ENCODE measurements at regions not wholly inside any gene's neighbourhood (a gene's known extent, or its start where the extent isn't known, plus 50 kb on each side); places are given as distances from the start of the nearest gene placed in this dataset.
"Not testable (repeated sequence)": the region's sequence is repeated elsewhere in the genome, so short reads cannot be mapped to it uniquely, and the experiment has no call there.

DNA sequence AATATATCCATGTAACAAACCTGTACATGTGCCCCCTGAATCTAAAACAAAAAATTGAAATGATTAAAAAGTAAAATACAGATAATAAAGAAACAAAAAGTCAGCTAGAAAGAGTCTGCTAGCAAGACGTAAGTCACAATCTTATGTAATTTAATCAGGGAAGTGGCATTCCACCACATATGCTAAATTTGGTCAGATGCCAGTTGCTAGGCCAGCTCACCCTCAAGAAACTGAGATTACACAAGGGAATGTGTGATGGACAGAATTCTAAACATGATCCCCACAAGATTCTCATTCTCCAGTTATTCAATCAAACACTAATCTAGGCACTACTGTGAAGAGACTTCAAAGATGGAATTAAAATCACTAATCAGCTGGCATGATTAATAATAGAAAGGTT is 689.3 kb downstream of the CENPC start:
- in situ Hi-C loops (cut with HindIII; ENCODE audit: low sequenced_read_pairs), result no loop called here

DNA sequence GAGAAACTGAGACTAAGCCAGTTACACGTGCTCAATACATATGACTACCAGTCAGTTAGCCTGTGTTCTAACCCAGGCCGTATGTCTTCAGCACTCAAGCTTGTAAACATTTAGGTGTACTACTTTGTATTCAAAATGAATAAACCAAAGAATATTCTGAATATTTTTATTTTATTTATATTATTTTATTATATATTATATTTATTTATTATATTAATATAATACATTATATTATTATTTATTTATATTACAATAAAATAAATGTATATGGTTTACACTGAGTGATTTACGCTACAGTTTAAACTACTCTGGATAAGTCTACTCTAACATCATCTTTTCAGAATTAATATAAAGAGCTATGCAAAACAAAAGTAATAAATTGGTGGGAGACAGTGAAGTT is 691.5 kb downstream of the CENPC start:
- in situ Hi-C loops (cut with HindIII; ENCODE audit: low sequenced_read_pairs), result no loop called here

DNA sequence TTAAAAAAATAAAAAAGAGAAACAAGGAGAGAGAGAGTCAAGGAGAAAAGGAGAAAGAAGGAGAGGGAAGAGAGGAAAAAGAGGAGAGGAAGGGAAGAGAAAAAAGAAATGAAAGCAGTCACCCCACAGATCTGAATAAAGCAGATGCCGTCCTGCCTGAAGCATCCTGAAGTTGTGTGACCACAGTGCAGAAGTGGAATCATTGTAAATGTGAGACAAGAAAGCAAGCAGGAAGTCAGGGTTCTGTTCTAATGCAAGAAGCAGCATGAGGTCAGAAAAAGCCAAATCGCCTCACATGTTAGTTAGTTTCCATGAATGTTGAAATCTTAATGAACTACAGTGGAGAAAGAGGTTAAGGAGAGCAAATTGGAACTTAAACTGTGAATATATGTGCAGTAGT is 692.5 kb downstream of the CENPC start:
- in situ Hi-C loops (cut with HindIII; ENCODE audit: low sequenced_read_pairs), result no loop called here

DNA sequence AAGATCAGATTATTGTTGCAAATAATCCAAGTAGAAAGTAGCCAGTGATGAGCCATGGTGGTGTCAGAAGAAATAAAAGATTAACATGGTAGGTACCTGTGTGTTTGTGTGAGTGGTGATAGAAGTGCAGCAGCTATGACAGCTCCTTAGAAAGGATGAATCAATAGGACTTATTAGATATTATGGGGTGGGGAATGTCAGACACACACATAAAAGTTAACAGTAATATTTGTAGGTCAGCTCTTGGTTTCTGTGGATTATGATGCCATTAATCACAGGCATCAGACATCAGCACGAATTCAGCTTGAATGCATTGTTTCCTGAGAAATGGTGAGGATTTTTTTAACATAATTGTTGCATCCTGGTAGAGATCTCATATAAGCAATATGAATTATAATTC is 695.7 kb downstream of the CENPC start:
- in situ Hi-C loops (cut with HindIII; ENCODE audit: low sequenced_read_pairs), result no loop called here

DNA sequence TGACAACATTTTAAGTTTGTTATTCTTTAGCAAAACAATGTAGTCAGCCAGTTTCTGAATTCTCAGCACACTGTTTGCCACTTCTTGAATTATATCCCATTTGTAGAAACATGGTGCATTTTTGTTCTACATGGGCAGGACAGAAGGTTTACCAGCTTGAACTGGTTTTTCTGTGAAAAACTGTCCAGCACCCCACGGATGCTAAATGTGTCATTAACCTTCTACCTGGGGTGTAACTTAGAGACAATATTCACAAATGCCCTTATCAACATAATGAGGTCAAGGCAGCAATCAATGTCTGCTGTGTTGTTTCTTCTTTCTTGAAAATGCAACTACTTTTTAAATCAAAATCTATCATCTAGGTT is 702.6 kb downstream of the CENPC start:
- in situ Hi-C loops (cut with HindIII; ENCODE audit: low sequenced_read_pairs), result no loop called here

DNA sequence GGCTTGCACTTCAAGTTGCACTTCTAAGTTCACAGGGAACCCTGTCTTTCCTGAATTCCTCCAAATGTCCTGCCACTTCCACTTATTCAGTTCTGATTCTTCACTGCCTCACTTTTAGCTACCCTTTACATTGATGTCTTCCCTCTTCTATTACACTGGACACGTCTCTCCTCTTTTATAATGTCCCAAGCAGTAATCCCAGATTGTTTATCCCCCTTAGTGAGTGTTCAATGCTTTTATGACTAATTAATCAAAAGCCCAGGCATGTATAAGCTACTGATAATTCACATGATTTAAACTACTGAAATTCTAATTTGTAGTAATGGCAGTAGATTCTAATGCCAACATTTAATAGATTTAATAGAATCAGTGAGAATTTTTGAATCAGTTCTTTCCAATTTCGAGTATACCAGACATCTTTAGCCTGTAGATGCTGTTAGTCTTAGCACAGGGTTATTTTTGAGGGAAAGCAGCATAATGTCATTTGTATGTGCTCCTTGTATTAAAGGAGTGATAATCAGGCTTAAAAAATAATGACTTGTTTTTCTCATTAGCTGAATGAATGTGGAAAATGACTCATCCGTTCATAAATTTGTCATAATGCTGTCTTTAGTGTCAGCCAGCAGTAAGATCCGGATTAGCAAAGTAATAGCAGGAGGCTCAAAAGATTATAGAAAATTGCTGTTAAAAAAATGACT is 703.1 kb downstream of the CENPC start:
- in situ Hi-C loops (cut with HindIII; ENCODE audit: low sequenced_read_pairs), result no loop called here

DNA sequence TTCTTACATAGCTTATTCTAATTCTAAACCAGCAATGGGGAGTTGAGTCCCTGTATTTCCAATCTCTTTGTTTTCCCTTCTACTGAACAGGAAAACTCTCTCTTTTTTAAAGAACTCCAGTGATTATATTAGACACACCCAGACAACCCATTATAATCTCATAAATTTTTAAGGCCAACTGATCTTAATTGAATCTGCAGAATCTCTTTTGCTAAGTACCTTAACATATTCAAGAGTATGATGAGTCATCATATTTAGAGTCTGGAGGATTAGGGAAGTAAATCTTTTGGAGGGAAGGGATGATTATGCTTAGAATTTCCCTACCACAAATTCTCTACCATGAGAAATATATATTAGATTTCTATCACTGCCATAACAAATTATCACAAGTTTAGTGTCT is 705.1 kb downstream of the CENPC start:
- in situ Hi-C loops (cut with HindIII; ENCODE audit: low sequenced_read_pairs), result no loop called here

DNA sequence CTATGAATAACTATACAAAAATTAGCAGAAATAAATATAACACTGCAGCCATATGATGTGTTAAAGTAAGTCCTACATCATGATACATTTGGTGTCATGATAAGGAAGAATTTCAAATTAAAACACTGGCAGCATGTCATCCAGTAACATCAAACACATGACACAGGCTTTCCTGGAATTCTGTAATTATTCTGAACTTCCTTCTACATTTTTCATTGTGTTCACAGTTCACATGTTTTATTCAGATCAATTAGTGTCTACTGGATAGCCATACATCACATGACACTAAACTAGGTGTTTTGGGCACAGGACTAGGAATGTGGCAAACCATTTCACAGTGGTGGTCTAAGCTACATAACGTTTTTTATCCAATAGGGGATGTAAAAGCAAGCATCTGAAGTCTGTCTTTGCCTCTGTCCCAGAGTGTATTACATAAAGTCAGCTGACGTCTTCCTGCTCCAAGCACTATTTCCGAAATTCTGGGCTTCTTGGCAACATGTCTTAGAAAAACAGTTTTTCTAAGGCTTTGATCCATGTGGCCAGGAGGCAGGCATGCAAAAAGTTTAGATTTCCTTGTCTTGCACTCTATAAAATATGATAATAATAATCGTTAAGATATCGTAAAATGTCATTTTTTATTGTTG is 707.9 kb downstream of the CENPC start:
- in situ Hi-C loops (cut with HindIII; ENCODE audit: low sequenced_read_pairs), result no loop called here

DNA sequence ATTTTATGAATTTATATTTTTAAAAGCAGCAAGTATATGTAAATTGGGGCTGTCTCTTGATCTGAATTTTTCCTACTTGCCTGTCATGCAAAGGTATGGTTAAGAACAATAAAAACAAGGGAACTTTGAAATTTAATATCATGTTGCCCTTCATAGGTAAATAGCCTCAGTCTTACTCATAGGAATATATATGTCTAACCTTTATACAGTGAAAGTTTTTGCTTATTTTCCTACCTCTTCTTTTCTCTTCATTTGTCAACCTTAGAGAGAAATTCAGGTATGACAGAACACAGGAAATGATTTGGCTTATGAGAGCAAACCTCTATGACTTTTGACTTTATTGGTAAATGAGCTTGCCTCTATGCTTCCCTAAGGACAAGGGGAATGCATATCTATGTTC is 716.0 kb downstream of the CENPC start:
- in situ Hi-C loops (cut with HindIII; ENCODE audit: low sequenced_read_pairs), result no loop called here

DNA sequence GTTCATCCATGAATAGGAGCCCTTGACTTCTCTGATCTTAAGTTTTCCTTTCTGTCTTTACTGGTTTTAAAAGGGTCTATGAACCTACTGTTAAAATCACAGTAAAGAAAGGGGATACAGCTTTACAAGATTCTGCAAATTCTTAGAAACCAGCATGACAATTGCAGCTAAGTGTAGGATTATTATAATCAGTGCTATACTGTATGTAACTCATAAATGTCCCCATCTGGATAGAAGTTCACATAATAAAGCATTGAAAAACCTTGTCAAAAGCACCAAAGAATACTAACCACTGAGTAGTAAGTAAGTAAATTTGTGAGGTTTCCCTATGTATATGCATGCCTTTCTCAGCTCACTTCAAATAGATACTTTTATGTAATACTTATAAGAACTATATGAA is 724.6 kb downstream of the CENPC start:
- in situ Hi-C loops (cut with HindIII; ENCODE audit: low sequenced_read_pairs), result no loop called here

DNA sequence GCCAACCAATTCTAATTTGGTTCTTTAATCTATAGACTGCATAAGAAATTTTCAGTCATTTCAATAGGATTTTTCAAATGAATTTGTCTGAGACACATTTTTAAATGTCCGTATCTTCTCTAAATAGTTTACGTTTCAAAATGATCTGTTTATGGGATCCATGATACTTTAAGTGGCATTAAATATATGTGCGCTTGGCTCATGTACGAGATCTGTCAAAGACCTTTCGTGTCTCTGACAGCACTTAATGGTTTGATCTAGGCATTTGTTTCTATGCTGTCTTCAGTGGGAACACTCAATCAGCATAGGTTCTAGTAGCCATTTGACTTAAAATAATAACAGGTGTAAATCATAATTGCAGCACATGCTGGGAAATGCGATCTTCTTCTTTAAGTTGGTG is 731.0 kb downstream of the CENPC start:
- in situ Hi-C loops (cut with HindIII; ENCODE audit: low sequenced_read_pairs), result no loop called here

DNA sequence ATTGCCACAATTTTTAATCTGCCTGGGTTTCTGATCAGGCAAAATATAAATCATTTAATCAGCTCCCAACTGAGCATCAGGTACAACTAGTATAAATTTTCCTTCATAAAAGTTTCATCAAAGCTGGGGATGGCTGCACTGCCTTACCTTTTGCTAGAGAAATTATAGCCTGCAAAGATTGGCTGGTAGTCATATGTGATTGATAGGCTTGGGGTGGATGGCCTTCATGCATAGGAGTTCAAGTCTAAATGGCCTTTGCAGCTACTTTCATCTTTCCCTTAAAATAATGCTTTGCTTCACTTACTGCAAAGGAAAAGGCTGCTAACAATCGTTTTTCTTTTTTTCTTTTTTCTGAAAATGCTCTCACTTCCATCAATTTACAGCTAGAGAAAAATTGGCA is 739.7 kb downstream of the CENPC start:
- in situ Hi-C loops (cut with HindIII; ENCODE audit: low sequenced_read_pairs), result no loop called here

DNA sequence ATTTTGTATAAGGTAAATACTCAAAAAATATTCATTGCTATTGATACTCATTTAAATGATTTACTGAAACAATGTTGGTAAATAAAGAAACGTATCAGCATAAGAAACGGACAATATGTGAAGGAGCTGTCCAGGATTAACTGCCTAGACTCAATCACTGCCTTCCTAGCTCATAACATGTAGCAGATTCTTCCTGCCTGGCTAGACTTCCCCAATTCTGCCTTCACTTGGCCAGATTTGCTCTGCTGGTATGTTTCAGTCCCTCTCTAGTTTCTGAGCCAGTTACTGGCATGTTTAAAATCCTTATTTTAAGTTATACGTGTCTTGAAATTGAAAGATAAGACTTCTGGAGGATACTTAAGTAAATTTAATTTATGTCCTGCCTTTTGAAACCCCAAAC is 740.3 kb downstream of the CENPC start:
- in situ Hi-C loops (cut with HindIII; ENCODE audit: low sequenced_read_pairs), result no loop called here

DNA sequence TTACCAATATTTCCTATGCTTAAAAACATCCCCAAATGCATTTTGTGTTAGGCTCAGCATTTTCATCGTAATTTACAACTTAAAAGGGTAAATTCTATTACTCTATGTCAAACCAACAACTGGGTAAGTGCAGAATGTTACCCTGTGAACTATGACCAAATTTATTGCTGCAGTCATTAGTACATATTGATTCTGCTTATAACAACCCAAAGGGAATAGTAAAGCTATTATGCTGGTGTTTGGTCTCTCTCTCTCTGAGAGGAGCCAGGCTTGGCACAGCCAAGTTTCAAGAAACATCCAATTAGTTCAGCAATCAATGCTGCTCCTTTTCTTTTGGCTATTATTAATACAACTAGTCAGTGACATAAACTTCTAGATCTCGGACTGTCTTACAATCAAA is 747.7 kb downstream of the CENPC start:
- in situ Hi-C loops (cut with HindIII; ENCODE audit: low sequenced_read_pairs), result no loop called here

DNA sequence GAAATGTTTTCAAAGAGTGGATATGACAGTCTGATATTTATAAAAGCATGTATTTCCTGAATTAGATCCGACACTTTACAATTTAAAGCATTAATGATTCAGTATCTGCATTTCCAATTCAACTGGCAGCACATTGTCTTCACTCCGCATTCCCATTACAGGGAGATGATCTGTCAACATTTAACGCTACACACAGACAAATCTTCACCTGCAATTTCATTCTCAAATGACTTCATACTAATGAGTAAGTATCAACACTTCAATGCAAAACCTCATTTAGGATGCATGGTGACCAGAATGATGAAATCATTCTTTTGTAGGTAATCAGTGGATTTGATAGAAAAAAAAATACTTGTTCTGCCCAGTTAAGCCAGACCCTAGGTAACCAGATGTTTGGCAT is 749.6 kb downstream of the CENPC start:
- in situ Hi-C loops (cut with HindIII; ENCODE audit: low sequenced_read_pairs), result no loop called here

DNA sequence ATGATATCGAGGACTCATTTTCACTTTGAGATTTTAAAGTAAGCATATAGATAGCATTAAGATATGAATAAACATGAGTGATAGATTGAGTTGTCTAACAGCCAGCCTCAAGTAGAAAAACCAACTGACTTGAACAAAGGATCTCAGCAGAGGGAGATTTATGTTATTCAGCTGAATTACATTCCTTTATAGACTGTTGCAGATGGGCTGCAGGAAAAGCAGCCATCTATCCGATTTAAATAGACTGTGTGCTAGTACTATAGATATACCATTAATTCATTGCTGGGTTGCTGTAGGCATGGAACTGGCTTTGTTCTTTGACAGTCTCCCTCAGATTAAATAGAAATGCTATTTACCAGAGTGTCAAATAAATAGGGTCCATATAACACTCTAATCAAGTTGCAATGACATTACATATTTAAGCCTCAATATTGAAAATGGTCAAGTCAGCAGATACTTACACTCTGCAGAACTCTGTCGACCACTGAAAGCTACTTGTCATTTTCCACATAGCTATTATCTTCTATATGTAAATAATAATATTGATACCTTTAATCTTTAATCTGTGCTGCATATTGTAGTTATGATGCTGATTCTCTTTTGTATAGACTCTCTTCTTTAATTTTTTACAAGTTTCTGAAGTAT is 750.8 kb downstream of the CENPC start:
- in situ Hi-C loops (cut with HindIII; ENCODE audit: low sequenced_read_pairs), result no loop called here

DNA sequence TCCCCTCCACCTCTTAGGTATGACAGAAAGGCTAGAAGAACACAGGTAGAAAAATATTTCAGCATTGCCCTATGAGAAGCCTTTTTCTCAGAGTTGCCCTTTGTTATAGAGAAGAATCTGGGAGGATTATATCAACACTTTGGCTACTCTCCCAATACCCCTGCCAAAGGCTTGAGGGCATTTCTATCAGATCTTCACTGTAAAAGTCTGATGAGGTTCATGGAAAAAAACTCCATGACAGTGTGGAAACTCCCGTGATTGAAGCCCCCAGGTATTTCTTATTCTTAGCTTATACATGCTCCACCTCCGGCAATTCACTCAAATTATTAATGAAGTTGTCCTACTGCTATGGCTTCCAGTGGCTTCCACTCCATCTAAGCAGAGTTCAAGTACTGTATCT is 753.6 kb downstream of the CENPC start:
- in situ Hi-C loops (cut with HindIII; ENCODE audit: low sequenced_read_pairs), result no loop called here

DNA sequence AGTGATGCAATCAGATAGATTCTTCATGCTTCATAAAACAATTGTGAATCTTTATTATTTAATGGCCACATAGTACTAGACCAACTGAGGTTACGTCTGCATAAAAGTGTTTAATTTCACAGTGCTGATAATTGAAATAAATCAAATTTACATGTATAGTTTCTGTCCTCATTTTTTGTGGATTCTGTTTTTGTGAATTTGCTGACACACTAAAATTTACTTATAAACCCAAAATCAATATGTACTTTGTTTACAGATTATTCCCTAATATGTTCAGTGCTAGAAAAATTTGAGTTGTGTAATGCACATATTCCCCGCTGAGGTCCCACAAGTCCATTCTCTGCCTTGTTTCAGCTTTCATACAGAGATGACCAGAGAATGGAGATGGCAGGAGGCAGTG is 759.8 kb downstream of the CENPC start:
- in situ Hi-C loops (cut with HindIII; ENCODE audit: low sequenced_read_pairs), result no loop called here

DNA sequence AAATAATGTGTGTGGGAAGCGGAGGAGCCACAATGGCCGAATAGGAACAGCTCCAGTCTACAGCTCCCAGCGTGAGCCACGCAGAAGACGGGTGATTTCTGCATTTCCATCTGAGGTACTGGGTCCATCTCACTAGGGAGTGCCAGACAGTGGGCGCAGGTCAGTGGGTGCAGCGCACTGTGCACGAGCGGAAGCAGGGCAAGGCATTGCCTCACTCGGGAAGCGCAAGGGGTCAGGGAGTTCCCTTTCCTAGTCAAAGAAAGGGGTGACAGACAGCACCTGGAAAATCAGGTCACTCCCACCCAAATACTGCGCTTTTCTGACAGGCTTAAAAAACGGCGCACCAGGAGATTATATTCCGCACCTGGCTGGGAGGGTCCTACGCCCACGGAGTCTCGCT is 762.6 kb downstream of the CENPC start:
- in situ Hi-C loops (cut with HindIII; ENCODE audit: low sequenced_read_pairs), result not testable (repeated sequence)

DNA sequence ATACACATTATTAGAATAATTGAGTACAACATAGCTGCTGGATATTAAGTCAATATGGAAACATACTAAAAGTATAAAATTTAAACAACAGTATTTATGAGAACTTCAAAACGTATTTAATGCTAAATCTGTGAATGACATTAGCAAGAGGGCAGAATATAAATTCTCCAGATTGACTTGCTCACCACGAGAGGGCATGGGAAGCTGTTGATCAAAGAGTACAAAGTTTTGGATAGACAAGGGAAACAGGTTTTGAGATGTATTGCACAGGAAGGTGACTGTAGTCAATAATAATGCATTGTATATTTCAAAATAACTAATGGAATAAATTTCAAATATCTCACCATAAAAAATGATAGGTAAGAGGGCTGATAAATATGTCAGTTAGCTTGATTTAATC is 768.2 kb downstream of the CENPC start:
- in situ Hi-C loops (cut with HindIII; ENCODE audit: low sequenced_read_pairs), result no loop called here

DNA sequence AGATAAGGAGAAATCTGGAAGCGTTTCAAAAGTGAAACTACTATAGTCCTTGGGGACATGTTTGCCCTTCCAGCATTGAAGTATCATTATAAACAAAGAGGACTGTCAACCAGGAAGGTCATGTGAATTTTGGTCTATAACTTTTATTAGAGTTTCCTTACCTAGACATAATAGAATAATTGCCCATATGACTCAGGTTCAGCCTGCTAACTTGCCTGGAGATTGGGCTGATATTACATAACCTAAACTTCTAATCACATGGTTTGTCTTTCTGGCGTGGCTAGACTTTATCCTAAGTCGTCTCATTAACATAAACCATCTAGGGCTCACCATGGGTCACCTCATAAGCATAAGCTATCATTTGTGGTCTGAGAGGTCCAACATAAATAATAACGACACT is 775.9 kb downstream of the CENPC start:
- in situ Hi-C loops (cut with HindIII; ENCODE audit: low sequenced_read_pairs), result no loop called here

DNA sequence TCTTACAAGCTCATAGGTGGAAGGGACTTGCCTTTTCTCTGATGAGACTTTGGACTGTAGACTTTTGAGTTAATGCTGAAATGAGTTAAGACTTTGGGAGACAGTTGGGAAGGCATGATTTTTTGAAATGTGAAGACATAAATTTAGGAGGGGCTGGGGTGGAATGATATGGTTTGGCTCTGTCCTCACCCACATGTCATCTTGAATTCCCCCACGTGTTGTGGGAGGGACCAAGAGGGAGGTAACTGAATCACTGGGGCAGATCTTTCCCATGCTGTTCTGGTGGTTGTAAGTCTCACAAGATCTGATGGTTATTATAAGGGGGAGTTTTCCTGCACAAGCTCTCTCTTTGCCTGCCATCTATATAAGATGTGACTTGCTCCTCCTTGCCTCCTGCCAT is 777.9 kb downstream of the CENPC start:
- in situ Hi-C loops (cut with HindIII; ENCODE audit: low sequenced_read_pairs), result no loop called here

DNA sequence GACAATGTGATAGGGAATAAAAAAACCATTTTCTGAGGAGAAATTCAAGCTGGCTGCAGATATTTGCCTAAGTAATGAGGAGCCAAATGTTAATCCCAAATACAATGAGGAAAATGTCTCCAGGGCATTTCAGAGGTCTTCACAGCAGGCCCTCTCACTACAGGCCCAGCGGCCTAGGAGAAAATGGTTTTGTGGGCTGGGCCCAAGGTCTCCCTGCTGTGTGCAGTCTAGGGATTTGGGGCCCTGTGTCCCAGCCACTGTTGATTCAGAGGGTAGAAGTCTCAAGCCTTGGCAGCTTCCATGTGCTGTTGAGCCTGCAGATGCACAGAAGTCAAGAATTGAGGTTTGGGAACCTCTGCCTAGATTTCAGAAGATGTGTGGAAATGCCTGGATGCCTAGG is 778.7 kb downstream of the CENPC start:
- in situ Hi-C loops (cut with HindIII; ENCODE audit: low sequenced_read_pairs), result no loop called here

Measured in DLD1 (cell line).